ENCODE measurements at regions not wholly inside any gene's neighbourhood (a gene's known extent, or its start where the extent isn't known, plus 50 kb on each side); places are given as distances from the start of the nearest gene placed in this dataset.

DNA sequence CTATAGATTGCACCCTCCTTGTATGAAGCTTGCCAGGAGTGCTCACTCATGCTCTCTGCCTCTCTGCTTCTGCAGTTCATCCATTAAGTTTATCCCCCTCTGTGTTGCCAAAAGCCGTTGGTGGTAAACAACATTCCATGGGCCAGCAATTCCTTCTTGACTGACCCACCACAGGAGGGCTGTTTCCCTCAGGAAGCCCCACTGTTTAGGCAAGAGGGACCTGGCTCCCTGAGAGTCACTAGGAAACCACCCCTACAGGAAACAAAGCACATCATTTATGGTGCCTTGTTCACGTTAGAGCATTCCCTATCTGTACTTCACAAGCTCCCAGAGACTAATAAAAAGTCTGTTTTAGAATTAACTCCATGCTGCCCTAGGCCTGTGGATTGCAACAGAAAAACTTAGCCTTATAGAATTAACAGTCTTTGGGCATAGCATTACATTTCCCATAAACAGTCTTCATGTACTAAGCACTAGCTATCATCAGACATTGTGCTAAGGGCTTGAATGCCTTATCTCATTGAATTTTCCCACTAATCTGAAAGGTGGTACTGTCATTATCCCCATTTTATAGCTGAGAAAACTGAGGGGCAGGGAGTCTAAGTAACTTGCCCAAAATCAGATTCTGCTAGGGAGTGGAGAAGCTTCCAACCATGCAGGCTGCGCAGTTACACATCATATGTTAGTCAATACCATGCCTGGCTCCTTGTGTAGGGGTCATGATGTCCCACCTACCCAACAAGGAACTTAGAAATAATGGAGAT lies 149.9 kb downstream of the SHQ1 start:
- H3K4me1 Mint-ChIP-seq: no peaks in the 10 kb centered on the region
- no peaks in the 10 kb centered on the region for H3K4me1 ChIP-seq (ENCODE audit: insufficient read depth, low read length)
- no peak overlapping the region for H3K27ac Mint-ChIP-seq
- H3K27me3 ChIP-seq (ENCODE audit: insufficient read depth, low read length, poor library complexity, severe bottlenecking): no peaks in the 10 kb centered on the region
- H3K4me3 Mint-ChIP-seq: no peak overlapping the region
- peaks cover 1 to 7% of the 10 kb centered on the region in 2 donors for H3K27me3 Mint-ChIP-seq
- H3K27ac ChIP-seq (ENCODE audit: low read depth, low read length): no peak overlapping the region
- H3K9me3 Mint-ChIP-seq: no peaks in the 10 kb centered on the region
- H3K4me3 ChIP-seq (ENCODE audit: low read length): no peak overlapping the region
- ChIA-PET POLR2A (no interaction called here), CTCF (interaction anchor here (0.9 kb wide), 1 partner anchor 10 kb away, joined by 3 read pairs; no protein-coding TSS in a partner anchor)
- no peak for DNase-seq
- no peaks in the 10 kb centered on the region for H3K36me3 Mint-ChIP-seq
- no peaks in the 10 kb centered on the region for H3K9me3 ChIP-seq (ENCODE audit: low read length)
- no peaks in the 10 kb centered on the region for H3K36me3 ChIP-seq (ENCODE audit: insufficient read depth, low read length)

DNA sequence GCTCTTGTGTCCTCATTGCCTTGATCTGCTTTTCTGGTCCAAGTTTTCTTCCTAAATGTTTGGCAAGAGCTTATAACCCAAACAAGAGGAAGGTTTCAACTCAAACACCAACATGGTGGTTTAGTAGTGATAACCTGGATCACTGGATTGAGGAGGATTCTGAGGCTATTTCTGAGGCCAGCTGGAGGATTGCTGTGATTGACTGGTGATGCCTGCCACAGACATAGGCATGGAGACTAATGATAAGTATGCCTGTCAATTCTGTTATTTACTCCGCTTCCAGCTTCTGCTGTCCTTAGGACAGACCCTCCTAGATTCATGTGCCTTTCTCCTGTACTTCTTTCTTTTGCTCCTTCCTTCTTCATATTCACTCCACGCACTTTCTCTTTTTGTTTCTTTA lies 150.5 kb downstream of the SHQ1 start:
- no peak for DNase-seq
- Histone ChIP-seq H3K27me3 (ENCODE audit: insufficient read depth, low read length, poor library complexity, severe bottlenecking) (no peaks in the 10 kb centered on the region), H3K4me1 (ENCODE audit: insufficient read depth, low read length) (no peaks in the 10 kb centered on the region), H3K4me3 (ENCODE audit: low read length) (no peak overlapping the region), H3K27ac (ENCODE audit: low read depth, low read length) (no peak overlapping the region), H3K36me3 (ENCODE audit: insufficient read depth, low read length) (no peaks in the 10 kb centered on the region), H3K9me3 (ENCODE audit: low read length) (no peaks in the 10 kb centered on the region)
- Mint-ChIP-seq H3K27ac (no peak overlapping the region), H3K27me3 (peaks cover 1 to 7% of the 10 kb centered on the region in 2 donors), H3K4me3 (no peak overlapping the region), H3K4me1 (no peaks in the 10 kb centered on the region), H3K9me3 (no peaks in the 10 kb centered on the region), H3K36me3 (no peaks in the 10 kb centered on the region)
- POLR2A ChIA-PET: no interaction called here
- CTCF ChIA-PET: no interaction called here

DNA sequence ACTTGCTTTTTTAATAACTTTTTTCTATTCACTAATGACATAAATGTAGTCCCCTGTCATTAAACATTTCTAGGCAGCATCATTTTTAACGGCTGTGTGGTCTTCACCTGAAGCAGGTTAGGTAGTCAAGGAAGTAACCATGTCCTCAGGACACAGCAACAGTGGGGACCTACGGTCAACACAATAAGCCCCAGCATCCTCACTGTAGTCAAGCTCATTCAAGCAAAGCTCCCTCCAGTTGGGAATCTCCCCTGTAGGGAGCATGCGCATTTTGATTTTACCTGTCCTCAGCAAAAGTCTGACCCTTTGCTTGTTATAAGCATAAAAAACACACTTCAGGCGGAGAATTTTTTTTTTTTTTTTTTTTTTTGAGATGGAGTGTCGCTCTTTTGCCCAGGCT lies 151.4 kb downstream of the SHQ1 start:
- no peak overlapping the region for H3K27ac Mint-ChIP-seq
- peaks cover 1 to 7% of the 10 kb centered on the region in 2 donors for H3K27me3 Mint-ChIP-seq
- no peak overlapping the region for H3K27ac ChIP-seq (ENCODE audit: low read depth, low read length)
- CTCF ChIA-PET: interaction anchor here (0.9 kb wide), 1 partner anchor 125 kb away, joined by 3 read pairs; no protein-coding TSS in a partner anchor
- H3K36me3 ChIP-seq (ENCODE audit: insufficient read depth, low read length): no peaks in the 10 kb centered on the region
- H3K9me3 ChIP-seq (ENCODE audit: low read length): no peaks in the 10 kb centered on the region
- H3K9me3 Mint-ChIP-seq: no peaks in the 10 kb centered on the region
- H3K4me3 Mint-ChIP-seq: no peak overlapping the region
- POLR2A ChIA-PET: no interaction called here
- no peaks in the 10 kb centered on the region for H3K27me3 ChIP-seq (ENCODE audit: insufficient read depth, low read length, poor library complexity, severe bottlenecking)
- DNase-seq: no peak
- no peaks in the 10 kb centered on the region for H3K4me1 Mint-ChIP-seq
- H3K4me3 ChIP-seq (ENCODE audit: low read length): no peak overlapping the region
- no peaks in the 10 kb centered on the region for H3K4me1 ChIP-seq (ENCODE audit: insufficient read depth, low read length)
- H3K36me3 Mint-ChIP-seq: no peaks in the 10 kb centered on the region

DNA sequence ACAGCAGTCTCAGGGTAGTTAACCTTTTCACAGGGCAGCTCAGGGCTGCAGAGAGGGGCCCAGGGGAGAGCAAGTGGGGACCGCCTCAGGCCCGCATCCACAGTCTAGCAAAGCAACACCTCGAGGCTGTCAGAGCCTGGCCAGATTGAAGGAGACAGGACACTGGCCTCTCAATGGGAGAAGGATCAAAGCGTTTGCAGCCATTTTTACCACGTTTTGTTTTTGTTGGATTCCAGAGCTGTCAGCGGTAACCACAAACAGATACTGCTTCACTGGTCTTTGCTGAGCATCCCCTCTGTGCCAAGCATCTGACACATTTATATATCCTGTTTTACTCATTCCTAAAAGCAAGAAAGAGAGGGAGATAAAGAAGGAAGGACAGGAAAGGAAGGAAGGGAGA lies 153.8 kb downstream of the SHQ1 start:
- no peaks in the 10 kb centered on the region for H3K36me3 Mint-ChIP-seq
- no peaks in the 10 kb centered on the region for H3K27me3 ChIP-seq (ENCODE audit: insufficient read depth, low read length, poor library complexity, severe bottlenecking)
- H3K4me1 ChIP-seq (ENCODE audit: insufficient read depth, low read length): no peaks in the 10 kb centered on the region
- no peak for DNase-seq
- POLR2A ChIA-PET: no interaction called here
- H3K4me1 Mint-ChIP-seq: no peaks in the 10 kb centered on the region
- peaks cover 0 to 1% of the 10 kb centered on the region in 2 donors for H3K27me3 Mint-ChIP-seq
- H3K4me3 ChIP-seq (ENCODE audit: low read length): no peak overlapping the region
- no peaks in the 10 kb centered on the region for H3K36me3 ChIP-seq (ENCODE audit: insufficient read depth, low read length)
- H3K9me3 Mint-ChIP-seq: no peaks in the 10 kb centered on the region
- no peak overlapping the region for H3K4me3 Mint-ChIP-seq
- CTCF ChIA-PET: interaction anchor here (0.6 kb wide), 1 partner anchor 63 kb away, joined by 3 read pairs; no protein-coding TSS in a partner anchor
- H3K9me3 ChIP-seq (ENCODE audit: low read length): no peaks in the 10 kb centered on the region
- no peak overlapping the region for H3K27ac ChIP-seq (ENCODE audit: low read depth, low read length)
- no peak overlapping the region for H3K27ac Mint-ChIP-seq

DNA sequence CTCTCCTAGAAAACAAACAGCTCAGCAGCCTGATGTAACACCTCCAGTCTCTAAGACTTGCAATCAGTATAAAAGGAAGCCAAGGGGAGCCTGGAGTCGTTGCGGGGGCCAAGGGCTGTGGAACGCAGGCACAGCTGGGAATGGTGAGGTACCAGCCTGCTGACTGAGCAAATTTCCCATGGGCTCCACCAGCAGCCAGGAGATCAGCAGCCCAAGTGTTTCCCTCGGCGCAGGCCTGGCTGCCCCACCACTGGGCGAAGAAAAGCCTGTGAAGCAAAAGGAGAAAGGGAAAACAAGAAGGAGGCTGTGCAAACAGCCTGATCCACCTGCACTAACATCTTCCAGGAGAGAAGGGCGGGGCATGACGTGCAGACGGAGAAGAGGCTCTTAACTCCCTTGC lies 155.3 kb downstream of the SHQ1 start:
- Mint-ChIP-seq H3K27ac (no peak overlapping the region), H3K4me1 (no peaks in the 10 kb centered on the region), H3K4me3 (no peak overlapping the region), H3K9me3 (no peaks in the 10 kb centered on the region), H3K27me3 (no peaks in the 10 kb centered on the region), H3K36me3 (no peaks in the 10 kb centered on the region)
- Histone ChIP-seq H3K36me3 (ENCODE audit: insufficient read depth, low read length) (no peaks in the 10 kb centered on the region), H3K4me3 (ENCODE audit: low read length) (no peak overlapping the region), H3K27ac (ENCODE audit: low read depth, low read length) (no peak overlapping the region), H3K9me3 (ENCODE audit: low read length) (no peaks in the 10 kb centered on the region), H3K4me1 (ENCODE audit: insufficient read depth, low read length) (no peaks in the 10 kb centered on the region), H3K27me3 (ENCODE audit: insufficient read depth, low read length, poor library complexity, severe bottlenecking) (no peaks in the 10 kb centered on the region)
- POLR2A ChIA-PET: no interaction called here
- CTCF ChIA-PET: no interaction called here
- DNase-seq: no peak

DNA sequence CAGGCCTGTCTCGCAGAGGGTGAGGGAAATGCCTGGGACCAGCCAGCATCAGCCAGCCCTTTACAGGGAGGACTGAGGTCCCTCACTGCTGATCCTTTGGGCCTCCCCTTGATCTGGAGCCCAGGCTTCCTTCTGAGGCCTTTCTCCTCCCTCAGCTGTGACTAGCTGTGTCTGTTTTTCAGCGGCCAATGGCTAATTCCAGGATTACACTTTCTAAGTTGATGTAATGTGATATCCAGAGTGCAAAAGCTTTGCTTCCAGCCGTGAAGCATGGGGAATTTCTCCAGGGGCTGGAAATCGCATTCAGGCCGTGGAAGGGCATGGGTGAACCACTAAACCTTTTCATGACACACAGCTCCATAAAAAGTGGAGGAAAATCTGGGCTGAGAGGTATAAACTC lies 157.6 kb downstream of the SHQ1 start:
- no peak overlapping the region for H3K4me3 Mint-ChIP-seq
- ChIA-PET CTCF (no interaction called here), POLR2A (no interaction called here)
- DNase-seq: no peak
- Histone ChIP-seq H3K4me3 (ENCODE audit: low read length) (no peak overlapping the region), H3K9me3 (ENCODE audit: low read length) (no peaks in the 10 kb centered on the region), H3K27me3 (ENCODE audit: insufficient read depth, low read length, poor library complexity, severe bottlenecking) (no peaks in the 10 kb centered on the region), H3K4me1 (ENCODE audit: insufficient read depth, low read length) (no peaks in the 10 kb centered on the region), H3K27ac (ENCODE audit: low read depth, low read length) (no peak overlapping the region), H3K36me3 (ENCODE audit: insufficient read depth, low read length) (no peaks in the 10 kb centered on the region)
- H3K27me3 Mint-ChIP-seq: no peaks in the 10 kb centered on the region
- no peaks in the 10 kb centered on the region for H3K36me3 Mint-ChIP-seq
- H3K4me1 Mint-ChIP-seq: no peaks in the 10 kb centered on the region
- no peaks in the 10 kb centered on the region for H3K9me3 Mint-ChIP-seq
- no peak overlapping the region for H3K27ac Mint-ChIP-seq

DNA sequence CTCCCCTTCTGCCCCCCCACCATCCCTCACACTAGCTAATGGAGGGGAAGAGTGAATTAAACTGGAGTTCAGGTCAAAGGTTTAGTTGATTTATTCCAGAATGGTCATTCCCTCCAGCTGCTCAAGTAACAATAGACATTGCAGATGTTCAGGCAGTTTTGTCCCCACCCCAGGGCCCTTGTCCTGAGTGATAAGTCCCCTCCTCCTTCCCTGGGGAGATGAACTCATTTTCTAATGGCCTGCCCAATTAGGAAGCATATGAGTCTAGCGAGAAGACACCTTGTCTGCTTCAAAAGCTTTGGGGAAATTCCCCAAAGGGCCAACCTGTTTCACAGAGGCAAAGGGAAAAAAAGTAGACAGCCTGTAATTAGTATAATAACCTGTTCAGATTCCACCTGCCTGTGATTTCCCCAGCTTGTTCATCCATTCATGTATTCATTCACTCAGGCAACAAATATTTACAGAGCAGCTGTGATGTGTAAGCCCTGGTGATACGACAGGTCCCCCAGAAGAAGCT lies 165.3 kb downstream of the SHQ1 start:
- no peak for DNase-seq
- Mint-ChIP-seq H3K36me3 (no peaks in the 10 kb centered on the region), H3K4me1 (peaks cover 0 to 2% (median 0%) of the 10 kb centered on the region in 3 donors)

DNA sequence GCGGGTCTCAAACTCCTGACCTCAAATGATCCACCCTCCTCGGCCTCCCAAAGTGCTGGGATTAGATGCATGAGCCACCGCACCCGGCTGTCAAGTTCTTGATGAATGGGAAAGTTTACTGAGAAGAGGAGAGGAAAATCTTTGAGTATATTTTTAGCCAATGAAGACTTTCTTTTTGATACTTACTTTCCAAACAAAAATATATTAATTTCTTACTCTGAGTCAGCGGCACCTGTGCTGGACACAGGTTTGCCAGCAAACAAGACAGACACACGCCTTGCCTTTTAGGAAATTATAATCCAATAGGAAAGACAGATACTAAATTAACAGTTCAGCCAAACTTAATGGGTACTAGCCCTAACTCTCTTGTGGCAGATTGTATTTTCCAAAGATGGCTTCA lies 166.6 kb downstream of the SHQ1 start:
- Histone ChIP-seq H3K4me3 (ENCODE audit: low read length) (no peak overlapping the region), H3K36me3 (ENCODE audit: insufficient read depth, low read length) (no peaks in the 10 kb centered on the region), H3K9me3 (ENCODE audit: low read length) (no peaks in the 10 kb centered on the region), H3K27ac (ENCODE audit: low read depth, low read length) (no peak overlapping the region), H3K27me3 (ENCODE audit: insufficient read depth, low read length, poor library complexity, severe bottlenecking) (no peaks in the 10 kb centered on the region), H3K4me1 (ENCODE audit: insufficient read depth, low read length) (no peaks in the 10 kb centered on the region)
- no peaks in the 10 kb centered on the region for H3K36me3 Mint-ChIP-seq
- H3K4me3 Mint-ChIP-seq: no peak overlapping the region
- H3K9me3 Mint-ChIP-seq: no peaks in the 10 kb centered on the region
- ChIA-PET CTCF (interaction anchor here (1.2 kb wide), 1 partner anchor 15 kb away, joined by 4 read pairs; no protein-coding TSS in a partner anchor), POLR2A (no interaction called here)
- H3K27ac Mint-ChIP-seq: no peak overlapping the region
- DNase-seq: no peak
- H3K4me1 Mint-ChIP-seq: peaks cover 0 to 2% (median 0%) of the 10 kb centered on the region in 3 donors
- peaks cover 0 to 4% of the 10 kb centered on the region in 2 donors for H3K27me3 Mint-ChIP-seq

More for the DNA sequence above, 165.3 kb downstream of the SHQ1 start:
- no peak overlapping the region for H3K4me3 ChIP-seq (ENCODE audit: low read length)
- no peaks in the 10 kb centered on the region for H3K27me3 ChIP-seq (ENCODE audit: insufficient read depth, low read length, poor library complexity, severe bottlenecking)
- Mint-ChIP-seq H3K9me3 (no peaks in the 10 kb centered on the region), H3K4me3 (no peak overlapping the region), H3K27me3 (peaks cover 0 to 4% of the 10 kb centered on the region in 2 donors), H3K27ac (no peak overlapping the region)
- no peaks in the 10 kb centered on the region for H3K36me3 ChIP-seq (ENCODE audit: insufficient read depth, low read length)
- H3K27ac ChIP-seq (ENCODE audit: low read depth, low read length): no peak overlapping the region
- ChIA-PET POLR2A (no interaction called here), CTCF (interaction anchor here (0.8 to 1.2 kb wide), 2 partner anchors 17 to 56 kb away, joined by 3 to 4 read pairs; no protein-coding TSS in a partner anchor)
- H3K4me1 ChIP-seq (ENCODE audit: insufficient read depth, low read length): no peaks in the 10 kb centered on the region
- H3K9me3 ChIP-seq (ENCODE audit: low read length): no peaks in the 10 kb centered on the region
